ENCODE measurements at regions not wholly inside any gene's neighbourhood (a gene's known extent, or its start where the extent isn't known, plus 50 kb on each side); places are given as distances from the start of the nearest gene placed in this dataset.
"Not testable (repeated sequence)": the region's sequence is repeated elsewhere in the genome, so short reads cannot be mapped to it uniquely, and the experiment has no call there.

DNA sequence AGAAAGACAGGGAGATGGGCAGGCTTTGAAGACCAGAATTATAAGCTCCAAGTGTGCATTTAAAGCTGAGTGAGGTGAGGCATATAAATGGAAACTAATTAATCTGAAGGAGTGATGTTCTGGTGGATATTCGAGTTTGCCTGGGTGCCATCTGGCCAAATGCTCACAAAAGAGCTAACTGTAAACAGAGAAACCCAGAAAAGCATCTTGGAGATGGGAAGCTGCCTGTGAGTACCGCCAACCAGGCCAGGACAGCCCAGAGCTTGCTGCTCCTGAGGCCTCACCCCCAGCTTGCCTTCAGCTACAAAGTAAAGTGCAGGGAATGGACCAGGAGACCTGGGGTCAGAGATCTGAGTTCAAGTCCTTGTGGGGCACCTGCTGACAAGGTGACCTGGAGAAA is 446.1 kb upstream of the MYT1L start:
- Mint-ChIP-seq H3K36me3 (no peaks in the 10 kb centered on the region), H3K4me1 (no peaks in the 10 kb centered on the region), H3K27ac (no peak overlapping the region), H3K27me3 (ENCODE audit: insufficient read depth, low read depth) (peaks cover 14% of the 10 kb centered on the region), H3K9me3 (peaks cover 17% of the 10 kb centered on the region), H3K4me3 (no peak overlapping the region)
- no peaks in the 10 kb centered on the region for H4K20me1 ChIP-seq (ENCODE audit: low read depth)
- H3K4me3 ChIP-seq, result no peak overlapping the region
- H3K4me1 ChIP-seq, result peaks cover under 1% of the 10 kb centered on the region
- H3K36me3 ChIP-seq, result no peaks in the 10 kb centered on the region
- no peak overlapping the region for H2AFZ ChIP-seq (replicated peaks)
- no peaks in the 10 kb centered on the region for H3K27me3 ChIP-seq
- no peaks in the 10 kb centered on the region for H3K9me3 ChIP-seq (ENCODE audit: low read depth)
- TF ChIP-seq, protein P1, sequence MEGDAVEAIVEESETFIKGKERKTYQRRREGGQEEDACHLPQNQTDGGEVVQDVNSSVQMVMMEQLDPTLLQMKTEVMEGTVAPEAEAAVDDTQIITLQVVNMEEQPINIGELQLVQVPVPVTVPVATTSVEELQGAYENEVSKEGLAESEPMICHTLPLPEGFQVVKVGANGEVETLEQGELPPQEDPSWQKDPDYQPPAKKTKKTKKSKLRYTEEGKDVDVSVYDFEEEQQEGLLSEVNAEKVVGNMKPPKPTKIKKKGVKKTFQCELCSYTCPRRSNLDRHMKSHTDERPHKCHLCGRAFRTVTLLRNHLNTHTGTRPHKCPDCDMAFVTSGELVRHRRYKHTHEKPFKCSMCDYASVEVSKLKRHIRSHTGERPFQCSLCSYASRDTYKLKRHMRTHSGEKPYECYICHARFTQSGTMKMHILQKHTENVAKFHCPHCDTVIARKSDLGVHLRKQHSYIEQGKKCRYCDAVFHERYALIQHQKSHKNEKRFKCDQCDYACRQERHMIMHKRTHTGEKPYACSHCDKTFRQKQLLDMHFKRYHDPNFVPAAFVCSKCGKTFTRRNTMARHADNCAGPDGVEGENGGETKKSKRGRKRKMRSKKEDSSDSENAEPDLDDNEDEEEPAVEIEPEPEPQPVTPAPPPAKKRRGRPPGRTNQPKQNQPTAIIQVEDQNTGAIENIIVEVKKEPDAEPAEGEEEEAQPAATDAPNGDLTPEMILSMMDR (IDR thresholded peaks at IDR 0.05), result no peak
- TF ChIP-seq EZH2phosphoT487 (IDR thresholded peaks at IDR 0.05) (no peak), EZH2 (IDR thresholded peaks at IDR 0.05) (no peak)
- no peak overlapping the region for H3K4me2 ChIP-seq
- no peak overlapping the region for H3K9ac ChIP-seq
- H3K27ac ChIP-seq, result no peak overlapping the region
- H3K79me2 ChIP-seq (ENCODE audit: low read depth), result no peaks in the 10 kb centered on the region
- no peak for DNase-seq (ENCODE audit: low spot score)
- H3F3A ChIP-seq (ENCODE audit: low read depth), result no peaks in the 10 kb centered on the region

DNA sequence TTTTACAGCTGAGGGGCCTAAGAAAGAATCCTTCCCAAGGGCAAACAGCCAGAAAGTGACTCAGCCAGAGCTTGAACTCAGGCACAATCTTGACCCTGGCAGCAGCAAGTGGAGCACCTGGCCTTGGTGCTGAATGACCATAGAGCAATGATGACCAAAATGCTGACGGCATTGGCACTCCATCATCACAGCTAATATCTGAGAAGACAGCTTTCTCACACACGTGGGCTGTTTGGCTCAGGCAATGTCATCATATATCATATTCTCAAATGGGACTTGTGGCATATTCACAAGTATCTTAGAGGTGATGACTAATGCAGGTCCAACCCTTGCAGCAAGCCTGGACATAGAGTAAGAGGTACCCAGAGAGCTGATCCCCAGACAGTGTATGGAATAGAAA is 443.9 kb upstream of the MYT1L start:
- Histone ChIP-seq H3K4me3 (no peak overlapping the region), H3K9ac (no peak overlapping the region), H3K36me3 (no peaks in the 10 kb centered on the region), H4K20me1 (ENCODE audit: low read depth) (no peaks in the 10 kb centered on the region), H3K27ac (no peak overlapping the region), H3F3A (ENCODE audit: low read depth) (no peaks in the 10 kb centered on the region), H3K4me2 (no peak overlapping the region), H3K27me3 (no peaks in the 10 kb centered on the region), H3K79me2 (ENCODE audit: low read depth) (no peaks in the 10 kb centered on the region), H3K9me3 (ENCODE audit: low read depth) (no peaks in the 10 kb centered on the region), H3K4me1 (peaks cover 6% of the 10 kb centered on the region), H2AFZ (replicated peaks) (no peak overlapping the region)
- Mint-ChIP-seq H3K36me3 (no peaks in the 10 kb centered on the region), H3K9me3 (peaks cover 4% of the 10 kb centered on the region), H3K27ac (no peak overlapping the region), H3K4me3 (no peak overlapping the region), H3K4me1 (no peaks in the 10 kb centered on the region), H3K27me3 (ENCODE audit: insufficient read depth, low read depth) (peaks cover 9% of the 10 kb centered on the region)
- no peak for DNase-seq (ENCODE audit: low spot score)
- TF ChIP-seq EZH2phosphoT487 (IDR thresholded peaks at IDR 0.05) (no peak), EZH2 (IDR thresholded peaks at IDR 0.05) (no peak)
- TF ChIP-seq, protein P1 (IDR thresholded peaks at IDR 0.05), result no peak

DNA sequence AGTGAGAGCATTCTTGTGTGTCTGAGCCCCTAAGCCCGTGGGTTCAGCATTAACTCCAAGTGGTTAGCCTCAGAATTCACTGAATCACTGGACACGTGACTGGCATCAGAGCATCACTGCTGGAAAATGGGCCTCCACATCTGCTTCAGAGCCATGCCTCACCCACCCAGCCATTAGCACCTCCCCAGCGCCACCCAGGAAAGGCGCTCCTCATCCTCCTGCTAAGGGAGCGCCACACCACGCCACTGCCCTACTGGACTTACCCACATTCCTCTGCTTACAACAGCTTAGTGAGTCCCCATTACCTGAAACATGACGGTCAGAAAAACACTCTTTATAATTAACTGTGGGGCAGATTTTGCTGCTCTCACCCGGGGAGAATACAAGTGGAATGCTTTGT is 442.6 kb upstream of the MYT1L start:
- no peaks in the 10 kb centered on the region for H3K9me3 ChIP-seq (ENCODE audit: low read depth)
- no peaks in the 10 kb centered on the region for H3F3A ChIP-seq (ENCODE audit: low read depth)
- H3K36me3 Mint-ChIP-seq, result no peaks in the 10 kb centered on the region
- no peaks in the 10 kb centered on the region for H3K36me3 ChIP-seq
- H4K20me1 ChIP-seq (ENCODE audit: low read depth), result no peaks in the 10 kb centered on the region
- peaks cover under 1% of the 10 kb centered on the region for H3K9me3 Mint-ChIP-seq
- H3K4me3 Mint-ChIP-seq, result no peak overlapping the region
- no peak for TF ChIP-seq EZH2phosphoT487 (IDR thresholded peaks at IDR 0.05)
- no peak for TF ChIP-seq EZH2 (IDR thresholded peaks at IDR 0.05)
- no peak overlapping the region for H2AFZ ChIP-seq (replicated peaks)
- no peak overlapping the region for H3K9ac ChIP-seq
- peaks cover 6% of the 10 kb centered on the region for H3K4me1 ChIP-seq
- no peak overlapping the region for H3K27ac Mint-ChIP-seq
- H3K4me2 ChIP-seq, result no peak overlapping the region
- peaks cover 2% of the 10 kb centered on the region for H3K4me1 Mint-ChIP-seq
- peaks cover 7% of the 10 kb centered on the region for H3K27me3 Mint-ChIP-seq (ENCODE audit: insufficient read depth, low read depth)
- H3K27ac ChIP-seq, result no peak overlapping the region
- no peak for DNase-seq (ENCODE audit: low spot score)
- H3K79me2 ChIP-seq (ENCODE audit: low read depth), result no peaks in the 10 kb centered on the region
- no peak overlapping the region for H3K4me3 ChIP-seq
- no peaks in the 10 kb centered on the region for H3K27me3 ChIP-seq

DNA sequence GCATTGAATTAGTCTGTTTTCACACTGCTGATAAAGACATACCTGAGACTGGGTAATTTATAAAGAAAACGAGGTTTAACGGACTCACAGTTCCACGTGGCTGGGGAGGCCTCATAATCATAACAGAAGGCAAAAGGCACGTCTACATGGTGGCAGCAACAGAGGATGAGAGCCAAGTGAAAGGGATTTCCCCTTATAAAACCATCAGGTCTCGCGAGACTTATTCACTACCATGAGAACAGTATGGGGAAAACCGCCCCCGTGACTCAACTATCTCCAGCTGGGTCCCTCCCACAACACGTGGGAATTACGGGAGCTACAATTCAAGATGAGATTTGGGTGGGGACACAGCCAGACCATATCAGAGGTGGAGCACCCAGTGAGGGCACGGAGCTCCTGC is 442.0 kb upstream of the MYT1L start:
- H3K9ac ChIP-seq; H3K4me1 Mint-ChIP-seq; H3K4me1 ChIP-seq; H3K36me3 Mint-ChIP-seq; H3K27ac Mint-ChIP-seq; H3K4me3 ChIP-seq; H3K27me3 ChIP-seq; H3K27me3 Mint-ChIP-seq (ENCODE audit: insufficient read depth, low read depth); H3K27ac ChIP-seq; H3K36me3 ChIP-seq; H3K9me3 ChIP-seq (ENCODE audit: low read depth); H3K9me3 Mint-ChIP-seq; H3K4me2 ChIP-seq; DNase-seq (ENCODE audit: low spot score); H4K20me1 ChIP-seq (ENCODE audit: low read depth); H3K79me2 ChIP-seq (ENCODE audit: low read depth); H2AFZ ChIP-seq (replicated peaks); H3F3A ChIP-seq (ENCODE audit: low read depth): not testable (repeated sequence)
- H3K4me3 Mint-ChIP-seq, result peak overlapping the region; percentile 60
